Left colon (tissue), 2 donors: ENCODE measurements at regions not wholly inside any gene's neighbourhood (a gene's known extent, or its start where the extent isn't known, plus 50 kb on each side); places are given as distances from the start of the nearest gene placed in this dataset.
"Not testable (repeated sequence)": the region's sequence is repeated elsewhere in the genome, so short reads cannot be mapped to it uniquely, and the experiment has no call there.

Experiments
- ATAC-seq: fragments of 200-7000 bp; cut with Tn5 transposase; one replicate; pipeline ENCODE4 v1.9.1; 2020; ENCODE audit warnings: mild to moderate bottlenecking, moderate library complexity
- DNase-seq, 2 donors: peaks; one replicate each; pipeline ENCODE4 v3.0.0-alpha.2; 2020
- intact Hi-C, 2 donors: fragments of 100-400 bp; cut with DNase I in 1 of 2; cut with micrococcal nuclease in 1 of 2; formaldehyde crosslinking; loops; one replicate each; pipeline versions ENCODE4 v1.11.2 to v1.14.0; 2022; cut with DNase I, micrococcal nuclease
- donor health status: DM: no; HTN: no; CAD: no.
- donor health status: DM: yes; HTN: yes; CAD: no.

DNA sequence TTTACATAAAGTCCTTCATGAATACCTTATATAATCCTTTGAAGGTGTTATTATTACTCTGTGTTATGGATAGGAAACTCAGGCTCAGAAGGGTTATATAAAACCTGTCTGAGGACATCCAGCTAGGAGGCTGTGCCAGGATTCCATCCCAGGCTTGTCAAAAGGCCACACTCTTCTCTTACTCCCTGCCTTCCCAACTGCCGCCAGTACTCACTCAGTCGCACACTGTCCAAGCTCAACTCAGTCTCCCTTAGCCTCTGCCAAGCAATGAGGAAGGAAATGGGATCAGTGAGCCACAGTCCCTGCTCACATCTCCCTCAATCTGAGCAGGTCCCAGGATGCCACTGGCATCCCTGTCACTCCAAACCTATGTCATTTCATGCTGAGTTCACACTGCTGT lies 94.4 kb downstream of the NAV1 start:
- ATAC-seq: peak; percentile 28
- intact Hi-C loops: no loop called here
- no peak for DNase-seq

DNA sequence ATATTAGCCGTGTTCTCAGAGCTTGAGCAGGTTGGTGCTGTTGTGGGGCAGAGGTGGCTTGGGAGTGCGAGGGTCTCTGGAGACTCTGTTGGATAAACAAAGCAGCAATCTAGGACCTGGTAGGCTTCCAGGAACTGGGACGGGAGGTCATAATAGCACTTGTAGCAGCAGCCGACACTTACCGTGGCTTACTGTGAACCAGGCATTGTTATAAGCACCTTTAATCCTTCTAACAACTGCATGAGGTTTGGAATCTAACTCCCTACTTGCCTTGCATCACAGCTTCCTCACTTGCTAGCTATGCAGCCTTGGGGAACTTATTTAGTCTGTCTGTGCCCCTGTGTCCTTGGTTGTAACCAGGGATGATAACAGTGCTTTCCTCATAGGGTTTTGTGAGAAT lies 94.9 kb downstream of the NAV1 start:
- intact Hi-C loops: no loop called here
- ATAC-seq: no peak
- no peak for DNase-seq

DNA sequence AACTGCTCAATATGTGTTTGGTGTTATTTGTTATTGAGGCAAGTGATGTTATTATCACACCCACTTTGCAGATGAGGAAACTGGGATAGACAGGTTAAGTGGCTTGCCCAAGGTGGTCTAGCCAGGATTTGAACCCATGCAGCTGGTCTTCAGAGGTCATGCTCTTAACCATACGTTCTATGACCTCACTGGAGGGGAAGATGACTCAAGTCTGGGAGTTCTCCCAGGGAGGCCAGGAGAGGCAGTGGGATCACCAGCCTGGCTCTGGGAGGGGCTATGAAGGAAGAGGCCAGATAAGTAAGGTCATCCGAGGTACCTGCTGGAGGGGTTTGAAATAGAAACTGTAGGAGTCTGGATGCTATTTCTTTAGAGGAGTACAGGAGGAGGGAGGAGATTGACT lies 95.3 kb downstream of the NAV1 start:
- no peak for DNase-seq
- intact Hi-C loops: no loop called here
- ATAC-seq: no peak

DNA sequence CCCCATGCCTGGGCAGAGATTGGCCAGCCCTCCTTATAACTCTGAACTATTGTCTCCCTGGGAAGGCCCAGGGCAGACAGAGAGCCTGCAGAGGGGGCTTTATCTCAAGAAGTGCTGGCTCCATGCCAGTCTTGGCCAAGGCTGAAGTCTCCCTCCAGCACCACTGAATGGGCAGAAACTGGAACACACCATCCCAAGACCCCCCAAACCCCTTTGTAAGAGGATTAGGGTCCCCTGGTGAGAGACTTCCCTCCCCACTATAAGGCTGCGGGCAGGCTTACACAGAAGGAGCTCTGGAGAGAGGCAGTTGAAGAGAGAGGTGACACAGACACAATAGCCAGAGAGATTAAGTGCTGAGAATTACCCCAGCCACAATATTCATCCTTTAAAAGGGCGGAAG lies 97.2 kb downstream of the NAV1 start:
- DNase-seq (no peak), ATAC-seq (no peak)
- intact Hi-C loops: no loop called here

DNA sequence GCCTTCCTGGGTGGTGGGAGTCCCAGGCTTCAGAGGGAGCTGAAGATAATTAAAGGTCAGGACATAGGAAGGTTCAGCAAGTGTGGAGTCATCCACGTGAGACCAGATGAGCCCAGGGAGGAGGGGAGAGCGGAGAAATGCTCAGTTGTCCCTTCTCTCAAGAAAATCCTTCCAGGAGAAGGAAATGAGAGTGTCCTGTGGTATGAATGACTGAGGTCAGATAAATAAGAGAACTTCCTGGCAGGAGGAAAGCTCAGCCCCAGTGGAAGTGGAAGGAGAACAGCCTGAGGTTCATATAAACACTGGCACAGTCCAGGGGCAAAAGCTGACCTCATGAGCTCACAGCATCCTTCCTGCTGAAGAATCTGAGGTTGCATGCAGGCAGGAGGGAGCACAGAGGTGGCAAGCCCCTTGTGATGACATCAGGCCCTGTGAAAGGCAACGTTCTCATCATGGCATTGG lies 97.6 kb downstream of the NAV1 start:
- ATAC-seq (no peak), DNase-seq (no peak)
- intact Hi-C loops: no loop called here

DNA sequence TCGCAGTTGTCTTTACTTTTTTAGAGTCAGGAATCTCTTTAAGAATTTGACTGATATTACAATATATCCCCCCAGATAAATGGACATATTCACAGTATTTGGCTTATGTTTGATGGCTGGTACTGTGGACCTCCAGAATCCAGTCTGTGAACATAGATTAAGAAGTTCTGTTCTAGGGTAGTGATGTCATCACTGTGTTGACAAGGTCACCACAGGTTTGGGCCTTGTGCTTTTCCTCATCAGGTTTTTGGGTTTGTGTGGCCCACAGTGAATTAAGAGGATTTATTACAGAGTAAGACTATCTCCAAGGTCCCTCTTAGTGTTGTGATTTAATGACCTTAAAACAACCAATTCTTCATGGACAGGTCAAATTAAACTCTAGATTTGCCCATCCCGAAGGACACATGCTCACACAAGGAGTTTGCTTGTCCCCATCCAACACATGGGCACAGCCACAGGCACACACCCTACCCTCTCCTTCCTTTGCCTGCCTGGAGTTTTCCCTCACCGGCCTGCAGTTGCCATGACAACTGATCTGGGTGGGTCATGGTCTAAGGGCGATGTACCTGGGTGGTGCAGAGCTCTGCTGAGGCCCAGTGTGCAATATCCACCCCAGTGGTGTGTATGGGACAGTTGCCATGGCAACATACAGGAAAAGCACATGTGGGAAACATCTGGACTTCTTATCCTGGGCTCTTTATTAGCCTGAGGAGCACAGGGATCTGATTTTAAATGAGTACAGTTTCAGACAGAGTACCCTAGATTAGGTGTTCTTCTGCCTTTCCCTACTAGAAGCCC lies 98.6 kb downstream of the NAV1 start:
- ATAC-seq (no peak), DNase-seq (no peak)
- intact Hi-C loops: no loop called here

DNA sequence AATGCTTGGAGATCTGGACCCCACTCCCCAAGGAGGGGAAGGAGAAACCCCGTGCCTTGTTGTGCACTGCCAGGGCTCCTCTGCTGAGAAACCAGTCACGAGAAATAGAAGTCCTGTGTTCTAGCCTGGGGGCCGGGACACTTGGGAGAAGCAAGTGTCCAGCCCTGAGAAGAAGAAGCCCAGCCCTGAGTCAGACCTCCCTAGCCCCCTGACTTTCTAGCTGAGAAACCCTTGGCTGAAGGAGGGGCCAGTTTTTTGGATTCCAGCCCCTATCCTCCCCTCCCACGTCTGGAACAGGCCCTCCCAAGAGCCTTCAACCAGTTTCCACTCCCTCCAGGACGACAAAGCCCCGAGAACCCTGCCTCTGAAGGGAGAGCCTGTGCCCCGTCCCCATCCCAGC lies 100.5 kb downstream of the NAV1 start:
- ATAC-seq (no peak), DNase-seq (no peak)
- intact Hi-C loops: no loop called here

DNA sequence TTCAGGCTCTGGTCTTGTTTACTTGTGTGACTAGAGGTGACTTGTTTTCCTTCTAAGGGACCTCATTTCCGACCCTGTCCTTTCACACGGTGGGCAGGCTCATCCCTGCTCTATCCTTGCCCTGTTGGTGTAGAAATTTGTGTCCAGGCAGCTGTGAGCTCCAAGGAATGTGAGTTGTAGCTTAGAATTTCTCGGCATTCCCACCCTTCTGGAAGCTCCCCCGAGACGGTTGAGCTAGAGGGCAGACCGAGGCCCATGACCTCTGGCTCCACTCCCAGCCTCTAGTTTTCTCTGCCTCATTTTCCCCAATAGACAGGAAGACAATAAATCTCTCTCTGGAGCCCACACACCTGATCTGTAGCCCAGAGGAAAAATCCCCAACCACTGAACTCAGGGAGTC lies 100.9 kb downstream of the NAV1 start:
- ATAC-seq (no peak), DNase-seq (no peak)
- intact Hi-C loops: no loop called here

DNA sequence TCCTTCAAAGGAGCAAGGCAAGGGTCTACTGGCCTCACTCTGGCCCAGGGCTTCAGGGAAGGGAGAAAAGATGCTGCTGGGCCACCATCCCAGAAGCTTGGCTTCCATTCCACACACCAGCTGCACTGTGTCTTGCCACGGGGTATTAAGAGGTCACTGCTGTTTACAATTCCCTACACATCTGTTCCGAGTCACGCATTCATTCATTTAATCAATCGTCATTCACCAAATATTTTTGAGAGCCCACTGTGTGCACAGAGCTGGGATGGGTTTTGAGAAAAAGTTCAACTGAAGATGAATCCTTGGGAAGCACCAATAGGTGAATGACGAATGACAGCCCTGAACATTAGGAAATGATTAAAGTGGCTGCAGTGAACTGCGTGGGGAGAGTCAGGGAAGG lies 101.7 kb downstream of the NAV1 start:
- intact Hi-C loops: no loop called here
- DNase-seq (peak in 1 of 2 donors; percentile 29), ATAC-seq (no peak)

DNA sequence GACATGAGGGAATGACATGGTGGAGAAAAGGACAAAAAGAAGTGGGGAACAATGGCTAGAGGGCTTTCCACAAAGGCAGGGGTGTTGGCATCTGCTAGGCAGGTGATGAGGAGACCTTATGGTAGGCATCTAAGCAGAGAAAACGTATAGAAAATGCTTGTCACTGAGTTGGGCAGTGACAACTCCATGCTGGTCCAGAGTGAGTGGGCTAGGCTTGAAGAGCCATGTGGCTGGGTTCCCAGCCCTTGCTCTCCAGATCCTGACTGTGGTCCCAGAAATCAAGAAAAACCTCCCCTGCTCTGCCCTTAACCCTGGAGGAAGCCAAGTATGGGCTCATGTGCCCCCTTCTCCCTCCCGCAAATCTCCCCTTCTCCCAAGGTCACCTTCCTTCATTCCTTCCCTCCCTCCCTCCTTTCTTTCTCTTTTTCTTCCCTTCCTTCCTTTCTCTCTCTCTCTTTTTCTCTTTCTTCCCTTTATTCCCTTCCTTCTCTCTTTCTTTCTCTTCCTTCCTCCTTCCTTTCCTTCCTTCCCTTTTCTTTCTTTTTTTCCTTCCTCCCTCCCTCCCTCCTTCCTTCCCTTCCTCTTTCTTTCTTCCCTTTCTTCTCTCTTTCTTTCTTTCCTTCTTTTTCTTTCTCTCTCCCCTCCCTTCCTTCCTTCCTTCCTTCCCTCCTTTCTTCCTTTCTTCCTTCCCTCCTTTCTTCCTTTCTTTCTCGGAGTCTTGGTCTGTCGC lies 102.8 kb downstream of the NAV1 start:
- no peak for ATAC-seq
- DNase-seq: no peak
- intact Hi-C loops: no loop called here

DNA sequence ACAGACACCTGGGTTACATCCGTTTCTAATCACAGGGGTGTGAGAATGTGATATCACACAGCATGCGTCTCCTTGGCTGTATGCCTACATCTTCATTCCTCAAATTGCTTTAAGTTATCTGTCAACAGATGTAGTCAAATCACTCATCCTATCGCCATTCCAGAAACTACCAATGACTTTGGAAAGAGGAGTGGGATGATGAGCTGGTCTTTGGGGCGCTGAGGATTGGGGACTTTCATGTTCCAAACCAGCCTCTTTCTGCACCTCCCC lies 104.8 kb downstream of the NAV1 start:
- intact Hi-C loops: no loop called here
- no peak for ATAC-seq
- DNase-seq: no peak

DNA sequence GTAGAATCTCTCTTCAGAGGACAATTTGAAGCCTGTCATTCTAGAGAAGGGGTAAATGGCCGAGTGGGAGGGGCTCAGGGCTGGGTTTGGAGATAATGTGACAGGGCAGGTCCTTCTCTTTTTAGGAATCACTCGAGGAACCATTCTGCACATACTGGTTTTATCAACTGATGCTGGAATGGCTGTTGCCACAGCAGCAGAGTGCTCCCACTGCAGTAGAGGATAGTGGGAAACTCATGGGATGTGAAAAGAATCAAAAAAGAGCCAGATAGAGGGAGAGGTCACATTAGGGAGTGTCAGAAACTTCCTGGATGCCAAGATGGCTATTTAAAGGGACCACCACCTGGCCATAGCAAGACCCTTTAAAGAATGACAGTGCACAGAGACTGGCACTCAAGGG lies 105.3 kb downstream of the NAV1 start:
- no peak for DNase-seq
- intact Hi-C loops: no loop called here
- no peak for ATAC-seq

DNA sequence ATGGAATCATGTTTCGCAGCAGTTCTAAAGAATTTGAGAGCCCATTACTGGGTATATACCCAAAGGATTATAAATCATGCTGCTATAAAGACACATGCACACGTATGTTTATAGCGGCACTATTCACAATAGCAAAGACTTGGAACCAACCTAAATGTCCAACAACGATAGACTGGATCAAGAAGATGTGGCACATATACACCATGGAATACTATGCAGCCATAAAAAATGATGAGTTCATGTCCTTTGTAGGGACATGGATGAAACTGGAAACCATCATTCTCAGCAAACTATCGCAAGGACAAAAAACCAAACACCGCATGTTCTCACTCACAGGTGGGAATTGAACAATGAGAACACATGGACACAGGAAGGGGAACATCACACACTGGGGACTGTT lies 106.1 kb downstream of the NAV1 start:
- ATAC-seq, DNase-seq, intact Hi-C loops: not testable (repeated sequence)

DNA sequence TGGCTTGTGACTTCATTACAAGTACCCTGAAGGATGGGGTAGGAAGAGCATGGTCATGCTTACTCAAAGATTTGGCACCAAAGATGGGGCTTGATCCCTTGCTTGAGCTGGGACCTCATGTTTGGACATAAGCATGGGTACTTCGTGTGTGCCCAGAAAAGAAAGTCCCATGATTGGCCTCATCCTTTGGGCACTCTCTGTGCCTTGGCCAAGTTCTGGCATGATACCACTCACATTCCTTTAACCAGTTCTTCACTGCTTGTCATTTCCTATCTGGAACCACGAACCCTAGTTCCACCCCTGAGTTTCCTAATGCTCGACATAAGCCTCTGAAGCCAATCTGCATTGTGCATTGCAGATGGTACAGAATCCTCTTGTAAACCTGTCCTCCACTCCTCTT lies 107.0 kb downstream of the NAV1 start:
- intact Hi-C loops: no loop called here
- ATAC-seq (no peak), DNase-seq (no peak)

DNA sequence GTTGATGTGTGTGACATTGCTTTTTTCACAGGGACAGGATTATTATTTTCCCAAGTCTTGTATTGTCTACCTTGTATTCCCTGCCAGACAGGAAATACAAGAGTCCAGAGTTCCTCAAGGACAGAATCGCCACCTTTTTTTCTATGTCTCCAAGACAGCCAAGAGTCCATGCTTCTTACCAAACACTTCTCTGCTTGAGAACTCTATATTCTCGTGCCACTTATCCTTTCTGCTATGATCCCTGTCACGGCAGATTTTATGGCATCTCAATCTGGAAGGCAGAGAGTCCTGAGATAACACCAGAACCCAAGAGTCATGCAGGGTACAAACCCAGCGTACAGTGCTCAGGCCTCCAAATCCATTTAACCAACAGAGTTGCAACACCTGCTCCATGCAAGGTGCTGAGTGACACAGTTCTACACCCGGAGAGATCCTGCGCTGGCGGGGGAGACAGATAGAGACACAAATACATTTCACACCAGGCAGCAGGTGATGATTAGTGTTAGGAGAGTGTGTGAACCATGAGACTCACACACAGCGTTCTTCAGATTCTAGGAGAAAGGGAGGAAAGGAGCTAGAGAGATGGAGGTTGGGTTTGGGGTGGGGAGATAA lies 107.6 kb downstream of the NAV1 start:
- intact Hi-C loops: no loop called here
- ATAC-seq (no peak), DNase-seq (no peak)

DNA sequence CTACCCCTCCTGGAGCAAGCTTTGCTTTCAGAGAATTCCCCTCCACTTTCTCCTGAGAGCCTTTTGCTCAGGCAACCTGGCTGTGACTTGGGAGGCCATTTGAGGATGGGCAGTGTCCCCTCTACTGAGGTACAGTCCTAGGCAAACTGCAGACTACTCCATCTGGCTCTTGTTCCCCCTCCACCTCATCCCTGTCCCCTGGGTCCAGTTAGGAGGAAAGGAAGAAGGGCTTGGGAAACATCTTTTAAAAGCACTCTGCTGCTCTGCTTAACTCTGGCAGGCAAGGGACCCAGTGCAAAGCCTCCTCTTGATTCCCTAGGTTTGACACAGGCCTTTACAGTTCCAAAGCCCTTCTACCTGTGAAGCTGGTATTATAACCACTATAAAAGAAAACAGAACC lies 108.2 kb downstream of the NAV1 start:
- ATAC-seq: no peak

DNA sequence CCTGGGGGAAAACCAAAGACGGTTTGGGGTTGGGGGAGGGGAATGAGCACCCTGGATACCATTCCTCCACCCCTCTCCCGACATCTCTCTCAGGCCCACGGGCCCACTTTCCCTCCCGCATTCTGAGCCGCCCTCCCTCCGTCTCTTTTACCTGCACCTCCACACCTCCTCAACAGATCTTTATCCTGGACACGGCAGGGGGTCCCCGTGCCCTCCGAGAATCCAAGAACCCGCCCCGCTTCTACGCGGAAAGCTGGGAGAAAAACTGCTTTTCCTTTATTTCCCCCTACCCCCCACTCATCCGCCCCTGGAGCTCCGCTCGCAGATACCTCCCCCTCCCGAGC lies 108.8 kb downstream of the NAV1 start:
- intact Hi-C loops: no loop called here
- ATAC-seq: no peak
- no peak for DNase-seq

More for the DNA sequence above, 108.2 kb downstream of the NAV1 start:
- no peak for DNase-seq
- intact Hi-C loops: no loop called here

DNA sequence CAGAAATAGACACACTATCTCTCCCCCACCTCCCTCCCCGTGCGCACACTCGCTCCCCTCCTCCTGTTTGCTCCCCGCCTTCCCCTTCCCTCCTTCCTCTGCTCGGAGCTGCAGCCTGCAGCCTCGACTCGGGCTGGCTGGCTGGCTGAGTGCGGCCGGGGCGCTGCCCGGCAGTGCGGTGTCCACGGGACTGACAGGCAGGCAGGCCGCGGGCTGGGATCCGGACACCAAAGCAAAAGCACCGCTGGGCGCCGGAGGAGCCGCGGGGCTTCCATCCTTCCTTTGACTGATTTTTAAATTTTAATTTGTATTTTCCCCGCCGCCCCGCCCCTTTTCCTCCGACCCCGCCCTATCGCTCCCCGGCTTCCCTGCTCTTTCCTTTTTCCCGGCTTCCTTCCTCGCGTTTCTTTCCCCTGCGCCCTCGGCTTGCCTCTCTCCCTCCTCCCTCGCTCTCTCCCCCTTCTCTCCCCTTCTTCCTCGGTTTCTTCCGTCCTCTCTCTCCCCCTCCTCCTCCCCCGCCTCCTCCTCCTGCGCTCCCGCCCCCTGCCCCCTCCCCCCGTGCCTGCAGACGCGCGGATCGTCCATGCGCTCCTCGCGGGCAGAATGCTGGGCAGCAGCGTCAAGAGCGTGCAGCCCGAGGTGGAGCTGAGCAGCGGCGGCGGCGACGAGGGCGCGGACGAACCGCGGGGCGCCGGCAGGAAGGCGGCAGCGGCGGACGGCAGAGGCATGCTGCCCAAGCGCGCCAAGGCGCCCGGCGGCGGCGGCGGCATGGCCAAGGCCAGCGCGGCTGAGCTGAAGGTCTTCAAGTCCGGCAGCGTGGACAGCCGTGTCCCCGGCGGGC lies 109.4 kb downstream of the NAV1 start:
- peak; percentile 30 for ATAC-seq
- peak in 1 of 2 donors; percentile 58 for DNase-seq
- intact Hi-C loops: no loop called here

DNA sequence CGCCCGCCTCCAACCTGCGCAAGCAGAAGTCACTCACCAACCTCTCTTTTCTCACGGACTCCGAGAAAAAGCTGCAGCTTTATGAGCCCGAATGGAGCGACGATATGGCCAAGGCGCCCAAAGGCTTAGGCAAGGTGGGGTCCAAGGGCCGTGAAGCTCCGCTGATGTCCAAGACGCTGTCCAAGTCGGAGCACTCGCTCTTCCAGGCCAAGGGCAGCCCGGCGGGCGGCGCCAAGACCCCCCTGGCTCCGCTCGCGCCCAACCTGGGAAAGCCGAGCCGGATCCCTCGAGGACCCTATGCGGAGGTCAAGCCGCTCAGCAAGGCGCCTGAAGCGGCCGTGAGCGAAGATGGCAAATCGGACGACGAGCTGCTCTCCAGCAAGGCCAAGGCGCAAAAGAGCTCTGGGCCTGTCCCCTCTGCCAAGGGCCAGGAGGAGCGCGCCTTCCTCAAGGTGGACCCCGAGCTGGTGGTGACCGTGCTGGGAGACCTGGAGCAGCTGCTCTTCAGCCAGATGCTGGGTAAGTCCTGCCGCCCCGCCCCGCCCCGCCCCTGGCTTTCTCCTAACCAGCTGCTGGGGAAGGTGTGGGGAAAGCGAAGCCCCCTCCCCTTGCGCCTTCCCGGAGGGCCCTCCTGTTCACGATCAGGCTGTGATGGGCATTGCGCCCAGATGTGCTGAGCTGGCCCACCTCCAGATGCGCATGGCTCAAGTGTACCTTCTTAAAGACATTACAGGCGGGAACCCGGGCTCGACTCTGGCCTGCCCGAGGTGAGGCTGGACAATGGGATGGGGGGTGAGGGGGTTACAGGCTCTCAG lies 110.2 kb downstream of the NAV1 start:
- ATAC-seq (peak; percentile 25), DNase-seq (peak in 1 of 2 donors; percentile 54)
- intact Hi-C loops: no loop called here
